ENCODE measurements at regions not wholly inside any gene's neighbourhood (a gene's known extent, or its start where the extent isn't known, plus 50 kb on each side); places are given as distances from the start of the nearest gene placed in this dataset.

DNA sequence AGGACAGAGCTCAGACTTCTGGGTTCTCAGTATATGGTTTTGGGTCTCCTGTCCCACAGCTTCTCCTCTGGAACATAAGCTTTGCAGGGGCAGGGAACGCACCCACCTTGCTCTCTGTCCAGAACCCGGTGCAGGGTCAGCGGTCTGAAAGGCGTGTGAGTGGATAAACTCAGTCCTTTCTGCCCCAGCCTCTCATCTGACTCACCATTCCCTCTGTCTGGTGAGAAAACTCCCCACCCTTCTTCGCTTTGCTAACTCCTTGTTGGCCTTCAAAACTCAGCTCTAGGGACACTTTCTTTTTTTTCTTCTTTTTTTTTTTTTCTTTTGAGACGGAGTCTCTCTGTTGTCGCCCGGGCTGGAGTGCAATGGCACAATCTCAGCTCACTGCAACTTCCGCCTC lies 68.9 kb upstream of the NUP50 start:
- no peak for DNase-seq (ENCODE audit: low read depth in 2 of 2)

DNA sequence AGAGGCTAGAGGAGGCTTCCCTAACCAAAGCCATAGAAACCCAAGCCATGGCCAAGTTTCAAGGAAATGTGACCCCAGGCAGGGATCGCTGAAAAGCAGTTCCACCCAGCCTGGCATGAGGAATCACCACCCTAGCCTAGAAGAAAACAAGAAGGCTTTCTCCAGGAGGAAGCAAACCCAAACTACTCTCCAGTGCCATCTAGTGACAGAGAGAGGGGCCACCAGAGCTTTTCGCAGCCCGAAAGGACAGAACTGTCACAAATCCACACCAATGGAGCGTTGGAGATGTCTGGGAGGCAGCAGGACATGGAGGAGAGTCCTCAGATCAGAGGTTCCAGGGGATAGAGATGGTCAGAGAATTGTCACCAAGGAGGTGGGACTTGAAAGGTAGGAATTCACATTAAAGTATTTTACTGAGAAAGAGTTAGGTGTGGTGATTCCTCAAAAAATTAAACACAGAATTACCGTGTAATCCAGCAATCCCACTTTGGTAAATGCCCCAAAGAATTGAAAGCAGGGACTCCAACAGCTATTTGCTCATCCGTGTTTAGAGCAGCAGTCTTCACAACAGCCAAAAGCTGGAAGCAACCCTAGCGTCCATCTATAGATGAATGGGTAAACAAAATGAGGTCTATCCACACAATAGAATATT lies 67.3 kb upstream of the NUP50 start:
- peak; percentile 28 to 30 for DNase-seq (ENCODE audit: low read depth in 2 of 2)

DNA sequence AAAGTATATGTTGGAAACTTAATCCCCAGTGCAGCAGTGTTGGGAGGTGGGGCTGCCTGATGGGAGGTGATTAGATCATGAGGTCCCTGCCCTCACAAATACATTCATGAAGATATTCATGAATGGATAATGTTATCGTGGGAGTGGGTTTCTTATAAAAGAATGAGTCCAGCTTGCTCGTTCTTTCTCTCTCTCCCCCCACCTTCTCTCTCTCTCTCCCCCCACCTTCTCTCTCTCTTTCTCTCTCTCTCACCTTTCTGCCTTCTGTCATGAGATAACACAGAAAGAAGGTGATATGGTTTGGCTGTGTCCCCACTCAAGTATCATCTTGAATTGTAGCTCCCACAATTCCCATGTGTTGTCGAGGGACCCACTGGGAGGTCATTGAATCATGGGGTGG lies 66.7 kb upstream of the NUP50 start:
- DNase-seq (ENCODE audit: low read depth in 2 of 2), result no peak

DNA sequence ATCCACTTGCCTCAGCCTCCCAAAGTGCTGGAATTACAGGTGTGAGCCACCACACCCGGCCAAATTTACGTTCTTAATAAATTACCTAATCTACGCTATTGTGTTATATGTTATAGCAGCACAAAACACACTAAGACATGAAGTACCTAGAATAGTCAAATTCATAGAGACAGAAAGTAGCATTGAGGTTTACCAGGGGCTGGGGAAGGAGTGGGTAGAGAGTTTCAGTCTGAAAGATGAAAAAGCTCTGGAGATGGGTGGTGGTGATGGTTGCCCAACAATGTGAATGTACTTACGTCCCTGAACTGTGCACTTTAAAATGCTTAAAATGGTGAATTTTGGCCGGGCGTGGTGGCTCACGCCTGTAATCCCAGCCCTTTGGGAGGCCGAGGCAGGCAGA lies 65.7 kb upstream of the NUP50 start:
- no peak for DNase-seq (ENCODE audit: low read depth in 2 of 2)

DNA sequence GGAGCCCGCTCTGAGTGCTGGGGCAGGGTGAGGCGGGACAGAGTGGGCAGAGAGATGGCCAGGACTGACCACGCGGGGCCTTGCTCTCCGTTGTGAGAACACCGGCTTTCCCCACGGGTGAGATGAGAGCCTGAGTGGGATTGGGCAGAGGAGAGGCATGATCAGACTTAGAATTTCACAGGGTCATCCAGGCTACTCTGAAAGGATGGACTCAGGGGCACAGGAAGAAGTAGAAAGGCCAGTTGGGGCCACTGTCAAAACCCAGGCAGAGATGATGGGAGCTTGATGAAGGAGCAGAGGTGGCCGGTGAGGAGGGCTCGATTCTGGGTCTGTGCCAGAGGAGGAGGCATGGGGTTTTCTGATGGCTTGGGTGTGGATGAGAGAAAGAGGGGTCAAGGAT lies 63.8 kb upstream of the NUP50 start:
- DNase-seq (ENCODE audit: low read depth in 2 of 2), result no peak

DNA sequence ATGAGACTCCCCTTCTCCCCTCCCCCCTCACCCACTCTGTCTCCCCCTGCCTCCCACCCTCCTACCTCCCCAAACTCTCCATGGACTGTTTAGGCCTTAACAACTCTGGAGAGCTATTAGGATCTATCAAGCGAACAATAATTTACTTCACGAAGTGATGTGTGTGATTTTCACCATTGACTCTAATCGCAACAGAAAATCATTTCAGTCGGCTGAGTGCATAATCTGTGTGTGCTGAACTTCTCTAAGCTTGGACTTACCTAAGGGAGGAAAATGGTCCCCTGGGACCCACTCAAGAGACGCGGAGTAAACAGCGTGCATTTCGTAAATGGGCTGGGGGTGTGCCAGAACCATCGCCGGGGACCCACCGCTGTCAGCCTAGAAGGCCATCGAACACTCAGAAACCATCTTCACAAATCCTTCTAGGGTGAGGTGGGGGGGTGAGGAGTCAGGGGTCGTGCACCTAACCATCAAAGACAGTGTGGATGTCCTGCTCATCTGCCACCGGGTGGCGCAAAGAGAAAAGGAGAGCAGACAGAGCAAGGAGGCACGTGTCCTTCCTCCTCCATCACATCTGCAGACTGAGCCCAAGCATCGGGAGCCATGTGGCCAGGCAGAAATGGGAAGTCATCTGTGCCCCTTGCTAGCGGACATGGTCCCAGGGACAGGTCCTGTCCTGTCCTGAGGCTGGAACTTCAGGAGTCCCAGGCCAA lies 62.1 kb upstream of the NUP50 start:
- peak in 1 of 2 donors; percentile 17 for DNase-seq (ENCODE audit: low read depth in 2 of 2)

DNA sequence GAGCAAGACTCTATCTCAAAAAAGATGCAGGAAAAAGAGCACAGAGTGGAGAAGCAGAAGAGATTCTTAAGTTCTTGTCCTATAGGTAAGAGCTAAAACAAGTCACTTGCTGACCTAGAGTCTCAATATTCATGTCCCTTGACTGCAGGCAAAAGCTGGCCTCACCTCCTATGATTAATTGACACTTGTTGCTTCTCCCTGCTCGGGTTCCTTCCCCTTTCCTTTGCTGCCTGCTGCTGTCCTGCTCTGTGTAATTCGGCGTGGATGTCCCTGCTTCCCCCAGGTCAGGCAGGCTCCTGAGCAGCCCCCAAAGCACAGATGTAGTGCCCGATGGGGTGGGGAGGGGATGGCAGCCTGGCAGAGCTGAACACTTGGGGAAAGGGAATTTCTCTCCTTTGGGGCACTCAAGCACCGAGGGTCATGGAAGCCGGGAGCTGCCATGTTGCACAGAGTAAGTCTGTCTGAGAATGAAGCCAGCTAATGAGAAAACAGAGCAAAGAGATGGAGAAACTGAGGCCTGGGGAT lies 60.8 kb upstream of the NUP50 start:
- no peak for DNase-seq (ENCODE audit: low read depth in 2 of 2)

DNA sequence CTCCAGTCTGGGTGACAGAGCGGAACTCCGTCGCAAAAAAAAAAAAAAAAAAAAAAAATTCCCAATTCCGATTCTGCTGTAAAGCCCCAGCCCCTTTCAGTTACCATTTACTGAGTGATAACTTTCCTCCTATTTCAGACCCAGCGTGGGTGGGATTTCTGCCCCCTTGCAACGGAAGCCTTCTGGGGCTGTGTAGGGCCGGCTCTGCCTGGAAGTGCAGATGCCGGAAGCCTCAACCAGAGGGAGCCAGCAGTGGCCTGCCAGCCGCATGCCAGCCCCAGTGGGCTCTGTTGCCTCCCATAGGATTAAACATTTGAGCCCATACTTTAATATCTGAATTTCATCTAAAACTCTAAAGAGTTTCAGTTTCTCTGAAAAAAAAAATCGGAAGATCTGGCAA lies 60.0 kb upstream of the NUP50 start:
- DNase-seq (ENCODE audit: low read depth in 2 of 2), result no peak

DNA sequence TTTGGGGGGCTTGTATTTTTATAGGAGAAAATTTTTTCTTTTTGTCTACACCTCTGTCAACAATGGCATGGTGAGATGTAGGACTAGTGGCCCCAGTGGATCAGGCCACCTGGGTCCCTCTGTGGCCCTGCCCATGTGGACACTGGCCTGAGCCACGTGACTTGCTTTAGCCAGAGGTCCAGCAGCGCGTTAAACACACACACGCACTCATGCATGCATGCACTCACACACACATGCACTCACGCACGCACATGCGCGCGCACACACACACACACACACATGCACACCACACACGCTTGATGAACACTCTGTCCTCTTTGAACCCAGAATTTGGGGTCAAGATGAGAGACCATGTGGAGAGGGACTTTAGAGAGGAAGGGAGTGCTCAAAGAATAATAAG lies 59.4 kb upstream of the NUP50 start:
- DNase-seq (ENCODE audit: low read depth in 2 of 2), result no peak

DNA sequence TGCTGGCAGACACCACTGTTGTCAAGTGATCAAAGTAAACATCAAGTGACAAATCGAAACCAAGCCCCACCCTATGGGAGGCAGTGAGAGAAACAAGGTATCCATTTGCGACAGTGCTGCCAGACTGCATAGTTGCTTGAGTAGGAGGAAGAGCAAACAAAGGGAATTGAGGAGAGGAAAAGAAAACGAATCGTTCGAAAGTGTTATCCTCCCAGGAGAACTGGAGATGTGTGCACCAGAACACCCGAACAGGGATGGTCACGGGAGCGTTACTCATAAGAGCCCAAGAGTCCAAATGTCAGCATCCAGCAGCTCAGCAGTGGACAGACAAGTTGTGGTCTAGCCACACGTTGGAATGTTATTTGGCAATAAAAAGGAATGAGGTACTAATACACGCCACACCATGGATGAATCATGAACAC lies 58.4 kb upstream of the NUP50 start:
- no peak for DNase-seq (ENCODE audit: low read depth in 2 of 2)

DNA sequence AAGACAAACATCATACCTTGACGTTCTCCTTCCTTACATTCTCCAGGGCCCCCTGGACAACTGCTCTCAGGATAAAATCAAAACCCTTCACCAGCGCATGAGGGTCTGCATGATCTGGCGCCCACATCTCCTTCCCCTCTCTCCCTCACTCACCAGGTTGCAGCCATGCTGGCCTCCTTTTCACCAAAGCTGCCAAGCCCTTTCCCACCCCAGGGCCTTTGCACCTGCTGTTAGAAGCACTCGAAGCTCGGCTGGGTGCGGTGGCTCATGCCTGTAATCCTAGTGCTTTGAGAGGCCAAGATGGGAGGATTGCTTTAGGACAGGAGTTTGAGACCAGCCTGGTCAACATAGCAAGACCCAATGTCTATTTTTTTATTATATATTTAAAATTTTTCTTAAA lies 56.1 kb upstream of the NUP50 start:
- no peak for DNase-seq (ENCODE audit: low read depth in 2 of 2)

DNA sequence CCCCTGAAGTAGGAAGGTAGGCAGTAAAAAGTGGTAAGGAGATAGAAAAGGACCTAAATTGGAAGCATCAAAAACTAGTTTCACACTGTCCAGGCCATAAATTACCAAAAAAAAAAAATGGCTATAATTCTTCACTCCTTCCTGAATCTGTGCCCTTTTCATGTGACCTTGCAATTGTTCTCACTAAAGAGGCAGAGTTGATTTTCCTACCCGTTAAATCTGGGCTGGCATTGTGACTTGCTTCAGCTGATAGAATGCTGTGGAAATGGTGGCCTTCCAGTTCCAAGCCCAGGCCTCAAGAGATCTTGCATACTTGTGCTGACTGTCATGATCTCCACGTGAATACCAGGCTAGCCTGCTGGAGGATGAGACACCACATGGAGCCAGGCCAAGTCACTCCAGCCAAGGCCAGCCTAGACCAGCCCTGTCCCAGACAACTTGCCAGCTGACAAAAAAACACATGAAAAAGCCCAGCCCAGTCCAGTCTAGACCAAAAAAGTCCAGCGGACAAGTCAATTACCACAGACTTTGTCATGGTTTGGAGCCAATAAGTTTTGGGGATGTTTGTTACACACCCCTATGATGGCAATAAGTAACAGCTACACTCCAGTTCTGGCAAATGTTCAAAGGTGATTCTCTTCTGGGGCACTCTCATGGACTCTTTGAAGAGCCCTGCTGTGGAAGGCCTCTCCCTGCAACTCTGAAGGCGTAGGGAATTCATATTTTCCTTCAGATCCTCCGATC lies 51.4 kb upstream of the NUP50 start:
- no peak for DNase-seq (ENCODE audit: low read depth in 2 of 2)
